ENCODE measurements at regions not wholly inside any gene's neighbourhood (a gene's known extent, or its start where the extent isn't known, plus 50 kb on each side); places are given as distances from the start of the nearest gene placed in this dataset.

- no peak for DNase-seq
These were observed 1061.9 kb downstream of the FSTL5 start for GRCh38 chr4:161101881-161102280.

GRCh38 chr4:161097821-161098220, 1066.0 kb downstream of the FSTL5 start:
- no peak for DNase-seq

DNA sequence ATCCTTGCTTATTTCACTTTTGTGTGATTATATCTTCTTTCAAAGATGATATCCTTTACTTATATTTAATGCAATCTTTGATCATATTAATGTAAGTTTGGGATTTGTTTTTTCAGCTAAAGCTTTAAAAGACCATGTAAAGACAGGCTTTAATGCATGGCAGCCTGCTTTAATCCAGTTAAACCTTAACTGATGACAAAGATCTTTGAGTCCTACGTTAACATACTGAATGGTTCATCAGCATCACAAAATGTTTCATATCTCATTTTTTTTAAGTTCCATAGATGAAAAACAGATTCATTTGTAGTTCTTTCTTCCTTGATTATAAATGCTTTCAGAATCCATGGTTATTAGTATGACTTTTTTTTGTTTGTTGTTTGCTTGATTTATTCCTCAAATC, 1102.8 kb downstream of the FSTL5 start:
- no peak for DNase-seq

Data from hematopoietic multipotent progenitor cell treated with erythropoietin and hydrocortisone succinate and interleukin-3 and kit ligand, for 4 days (in vitro differentiated cells).